ENCODE measurements at regions not wholly inside any gene's neighbourhood (a gene's known extent, or its start where the extent isn't known, plus 50 kb on each side); places are given as distances from the start of the nearest gene placed in this dataset.

GRCh38 chr11:134763030-134763388 is 351.0 kb upstream of the B3GAT1 start:
- Histone ChIP-seq H3K79me1 (ENCODE audit: insufficient read depth, low read depth, low read length, poor library complexity, severe bottlenecking) (no peaks in the 10 kb centered on the region), H3T11ph (ENCODE audit: low read length) (no peak overlapping the region), H3K4ac (ENCODE audit: low read depth, low read length) (no peak overlapping the region), H4K20me1 (ENCODE audit: control insufficient read depth, insufficient read depth, insufficient read length) (no peaks in the 10 kb centered on the region), H2BK15ac (ENCODE audit: low read depth, low read length) (no peak overlapping the region), H2BK5ac (ENCODE audit: insufficient read length, low read length) (no peak overlapping the region), H4K8ac (replicated peaks; ENCODE audit: insufficient read length, low read depth, low read length) (no peak overlapping the region), H3K56ac (ENCODE audit: insufficient read length, low read depth, low read length) (no peak overlapping the region), H3K27me3 (ENCODE audit: insufficient read depth, low read length) (no peaks in the 10 kb centered on the region), H3K14ac (ENCODE audit: insufficient read depth, low read length) (no peak overlapping the region; the same call in 1 of the 2 replicates), H3K23ac (ENCODE audit: insufficient read length, low read depth, low read length) (no peak overlapping the region), H3K79me2 (ENCODE audit: insufficient read depth, low read length) (no peaks in the 10 kb centered on the region), H2AFZ (ENCODE audit: low read length) (no peak overlapping the region), H3K4me2 (ENCODE audit: insufficient read depth, insufficient read length, low read length) (no peak overlapping the region), H3K9ac (ENCODE audit: extremely low read depth, insufficient read length, low read length) (no peak overlapping the region), H3K9me3 (ENCODE audit: control insufficient read depth, low read depth, low read length) (no peaks in the 10 kb centered on the region), H2BK20ac (ENCODE audit: low read depth, low read length, poor library complexity, severe bottlenecking) (no peak overlapping the region), H3K27ac (ENCODE audit: insufficient read length, low read depth, low read length) (no peak overlapping the region), H2BK12ac (ENCODE audit: insufficient read length, low read depth, low read length) (no peak overlapping the region), H2AK5ac (ENCODE audit: insufficient read length, low read length) (no peak overlapping the region), H2BK120ac (ENCODE audit: low read depth, low read length, poor library complexity, severe bottlenecking) (no peak overlapping the region), H4K91ac (ENCODE audit: insufficient read length, low read depth, low read length) (no peak overlapping the region), H4K5ac (ENCODE audit: insufficient read length, low read depth, low read length) (no peak overlapping the region), H3K23me2 (ENCODE audit: insufficient read length, low read depth, low read length, poor library complexity, severe bottlenecking) (no peaks in the 10 kb centered on the region), H3K18ac (ENCODE audit: insufficient read length, low read depth, low read length) (no peak overlapping the region), H3K4me1 (ENCODE audit: insufficient read depth, low read length) (no peaks in the 10 kb centered on the region)
- Mint-ChIP-seq H3K4me3 (no peak overlapping the region), H3K36me3 (ENCODE audit: insufficient read depth in 1 of 3, low read depth in 3 of 3) (no peaks in the 10 kb centered on the region; a peak in 1 of 7 replicates), H3K27ac (peak overlapping the region in 1 of 3 experiments; percentile 2; a peak in 1 of 7 replicates), H3K9me3 (no peaks in the 10 kb centered on the region), H3K4me1 (peaks cover 0 to 6% of the 10 kb centered on the region in 2 experiments; a peak in 2 of 4 replicates), H3K27me3 (ENCODE audit: low read depth) (peaks cover 3% of the 10 kb centered on the region)
- WGBS (ENCODE audit: extremely low coverage, insufficient read length, low lambda C conversion rate), result no CpG with 5 or more reads among the region's 16 CpGs
- TF ChIP-seq CTCF (conservative IDR thresholded peaks at IDR 0.05), result no peak
- no peak for DNase-seq
